ENCODE measurements at regions not wholly inside any gene's neighbourhood (a gene's known extent, or its start where the extent isn't known, plus 50 kb on each side); places are given as distances from the start of the nearest gene placed in this dataset.

DNA sequence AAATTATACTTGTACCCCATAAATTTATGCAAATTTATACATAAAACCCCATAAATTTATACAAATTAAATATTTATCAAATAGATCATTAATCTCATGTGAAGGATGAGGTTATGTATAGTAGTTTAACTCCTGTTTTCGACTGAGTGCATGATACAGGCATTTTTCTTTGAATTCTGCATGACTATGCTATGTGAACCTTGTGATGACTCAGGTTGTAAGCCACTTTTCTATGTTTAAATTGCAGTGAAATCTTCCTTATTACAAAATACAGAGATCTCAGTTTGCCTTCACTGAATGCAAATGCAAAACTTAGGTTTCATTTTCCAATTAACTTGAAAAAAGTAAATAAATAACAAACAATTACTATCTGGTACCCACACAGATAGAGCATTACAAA lies 843.7 kb downstream of the CDH11 start:
- TF ChIP-seq, protein P1, sequence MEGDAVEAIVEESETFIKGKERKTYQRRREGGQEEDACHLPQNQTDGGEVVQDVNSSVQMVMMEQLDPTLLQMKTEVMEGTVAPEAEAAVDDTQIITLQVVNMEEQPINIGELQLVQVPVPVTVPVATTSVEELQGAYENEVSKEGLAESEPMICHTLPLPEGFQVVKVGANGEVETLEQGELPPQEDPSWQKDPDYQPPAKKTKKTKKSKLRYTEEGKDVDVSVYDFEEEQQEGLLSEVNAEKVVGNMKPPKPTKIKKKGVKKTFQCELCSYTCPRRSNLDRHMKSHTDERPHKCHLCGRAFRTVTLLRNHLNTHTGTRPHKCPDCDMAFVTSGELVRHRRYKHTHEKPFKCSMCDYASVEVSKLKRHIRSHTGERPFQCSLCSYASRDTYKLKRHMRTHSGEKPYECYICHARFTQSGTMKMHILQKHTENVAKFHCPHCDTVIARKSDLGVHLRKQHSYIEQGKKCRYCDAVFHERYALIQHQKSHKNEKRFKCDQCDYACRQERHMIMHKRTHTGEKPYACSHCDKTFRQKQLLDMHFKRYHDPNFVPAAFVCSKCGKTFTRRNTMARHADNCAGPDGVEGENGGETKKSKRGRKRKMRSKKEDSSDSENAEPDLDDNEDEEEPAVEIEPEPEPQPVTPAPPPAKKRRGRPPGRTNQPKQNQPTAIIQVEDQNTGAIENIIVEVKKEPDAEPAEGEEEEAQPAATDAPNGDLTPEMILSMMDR (IDR thresholded peaks at IDR 0.05): no peak
- TF ChIP-seq POLR2A (IDR thresholded peaks at IDR 0.05): no peak

Measured in prostate gland (tissue), 2 donors.